Stimulated activated memory B cell treated with anti-CD40 and anti-IgM and Interleukin-4, amounts not matched to agents 10 μg/mL and 1 μg/mL and 100 μg/mL, for 72 hours (primary cell): ENCODE measurements at regions not wholly inside any gene's neighbourhood (a gene's known extent, or its start where the extent isn't known, plus 50 kb on each side); places are given as distances from the start of the nearest gene placed in this dataset.

ENCODE experiments used
- ATAC-seq: fragments of 150-1000 bp; cut with Tn5 transposase; 2 replicates; pipeline ENCODE4 v1.10.0; 2021
- H3K27ac Mint-ChIP-seq: one replicate; pipeline ENCODE4 v1.8.0; 2022; ENCODE audit warnings: mild to moderate bottlenecking, mixed read lengths
- H3K27me3 Mint-ChIP-seq: one replicate; pipeline ENCODE4 v1.8.0; 2022; ENCODE audit warnings: mixed read lengths
- H3K36me3 Mint-ChIP-seq: one replicate; pipeline ENCODE4 v1.8.0; 2022; ENCODE audit warnings: mixed read lengths
- H3K4me1 Mint-ChIP-seq: one replicate; pipeline ENCODE4 v1.8.0; 2022; ENCODE audit warnings: mixed read lengths
- H3K4me3 Mint-ChIP-seq: one replicate; pipeline ENCODE4 v1.8.0; 2022; ENCODE audit warnings: mild to moderate bottlenecking, moderate library complexity, mixed read lengths
- H3K9me3 Mint-ChIP-seq: one replicate; pipeline ENCODE4 v1.8.0; 2022; ENCODE audit warnings: mixed read lengths

DNA sequence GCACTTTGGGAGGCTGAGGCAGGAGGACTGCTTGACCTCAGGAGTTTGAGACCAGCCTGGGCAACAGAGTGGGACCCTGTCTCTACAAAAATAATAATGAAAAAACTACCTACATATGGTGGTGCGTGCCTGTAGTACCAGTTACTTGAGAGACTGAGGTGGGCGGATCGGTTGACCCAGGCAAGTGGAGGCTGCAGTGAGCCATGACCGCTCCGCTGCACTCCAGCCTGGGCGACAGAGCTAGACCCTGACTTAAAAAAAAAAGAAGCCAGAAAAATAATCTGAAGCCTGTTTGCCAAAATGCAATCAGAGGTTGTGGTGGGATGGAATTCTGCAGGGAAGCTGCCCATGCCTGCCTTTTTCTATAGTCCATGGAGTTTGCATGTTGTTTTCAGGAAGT, 50.4 kb upstream of the GGTA1 start:
- Mint-ChIP-seq H3K4me1 (no peaks in the 10 kb centered on the region), H3K9me3 (no peaks in the 10 kb centered on the region), H3K27me3 (peaks cover 50% of the 10 kb centered on the region), H3K36me3 (no peaks in the 10 kb centered on the region), H3K4me3 (no peak overlapping the region), H3K27ac (no peak overlapping the region)
- ATAC-seq = no peak

- H3K27ac Mint-ChIP-seq = no peak overlapping the region
- H3K4me3 Mint-ChIP-seq = no peak overlapping the region
- ATAC-seq = peak; percentile 74
- no peaks in the 10 kb centered on the region for H3K4me1 Mint-ChIP-seq
- H3K36me3 Mint-ChIP-seq = no peaks in the 10 kb centered on the region
- H3K27me3 Mint-ChIP-seq = peaks cover 42% of the 10 kb centered on the region
- H3K9me3 Mint-ChIP-seq = no peaks in the 10 kb centered on the region
Measured at GRCh38 chr9:121550569-121551512, 51.2 kb upstream of the GGTA1 start.

GRCh38 chr9:121551985-121552753, 52.5 kb upstream of the GGTA1 start:
- ATAC-seq = peak; percentile 58
- H3K27ac Mint-ChIP-seq = no peak overlapping the region
- H3K9me3 Mint-ChIP-seq = no peaks in the 10 kb centered on the region
- no peaks in the 10 kb centered on the region for H3K4me1 Mint-ChIP-seq
- no peaks in the 10 kb centered on the region for H3K36me3 Mint-ChIP-seq
- H3K27me3 Mint-ChIP-seq = peaks cover 38% of the 10 kb centered on the region
- no peak overlapping the region for H3K4me3 Mint-ChIP-seq

GRCh38 chr9:121556082-121556481, 56.4 kb upstream of the GGTA1 start:
- H3K4me3 Mint-ChIP-seq = no peak overlapping the region

DNA sequence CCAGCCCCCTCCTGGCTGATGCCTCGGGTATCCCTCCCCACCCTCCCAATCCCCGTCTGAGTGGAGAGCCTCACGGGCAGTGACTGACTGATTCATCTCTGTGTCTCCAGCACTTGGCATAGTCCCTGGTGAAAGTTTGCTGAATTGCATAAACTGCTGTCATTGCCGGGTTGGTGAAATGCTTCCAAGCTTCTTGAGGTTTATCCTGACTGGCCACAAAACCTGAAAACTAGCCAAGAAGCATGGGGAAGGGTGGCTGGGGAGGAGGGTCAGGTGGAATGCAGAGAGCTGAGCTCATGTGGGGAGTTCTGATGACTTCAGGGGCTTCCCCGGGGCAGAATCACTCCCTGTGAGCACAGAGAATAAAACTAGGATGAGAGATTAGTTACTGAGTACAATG, 56.9 kb upstream of the GGTA1 start:
- ATAC-seq = no peak
- peaks cover 23% of the 10 kb centered on the region for H3K27me3 Mint-ChIP-seq
- H3K27ac Mint-ChIP-seq = no peak overlapping the region
- no peak overlapping the region for H3K4me3 Mint-ChIP-seq
- H3K9me3 Mint-ChIP-seq = no peaks in the 10 kb centered on the region
- no peaks in the 10 kb centered on the region for H3K36me3 Mint-ChIP-seq
- H3K4me1 Mint-ChIP-seq = peaks cover 26% of the 10 kb centered on the region

More at GRCh38 chr9:121556082-121556481, 56.4 kb upstream of the GGTA1 start:
- no peaks in the 10 kb centered on the region for H3K36me3 Mint-ChIP-seq
- H3K27me3 Mint-ChIP-seq = peaks cover 28% of the 10 kb centered on the region
- ATAC-seq = no peak
- peaks cover 26% of the 10 kb centered on the region for H3K4me1 Mint-ChIP-seq
- H3K27ac Mint-ChIP-seq = no peak overlapping the region
- H3K9me3 Mint-ChIP-seq = no peaks in the 10 kb centered on the region

DNA sequence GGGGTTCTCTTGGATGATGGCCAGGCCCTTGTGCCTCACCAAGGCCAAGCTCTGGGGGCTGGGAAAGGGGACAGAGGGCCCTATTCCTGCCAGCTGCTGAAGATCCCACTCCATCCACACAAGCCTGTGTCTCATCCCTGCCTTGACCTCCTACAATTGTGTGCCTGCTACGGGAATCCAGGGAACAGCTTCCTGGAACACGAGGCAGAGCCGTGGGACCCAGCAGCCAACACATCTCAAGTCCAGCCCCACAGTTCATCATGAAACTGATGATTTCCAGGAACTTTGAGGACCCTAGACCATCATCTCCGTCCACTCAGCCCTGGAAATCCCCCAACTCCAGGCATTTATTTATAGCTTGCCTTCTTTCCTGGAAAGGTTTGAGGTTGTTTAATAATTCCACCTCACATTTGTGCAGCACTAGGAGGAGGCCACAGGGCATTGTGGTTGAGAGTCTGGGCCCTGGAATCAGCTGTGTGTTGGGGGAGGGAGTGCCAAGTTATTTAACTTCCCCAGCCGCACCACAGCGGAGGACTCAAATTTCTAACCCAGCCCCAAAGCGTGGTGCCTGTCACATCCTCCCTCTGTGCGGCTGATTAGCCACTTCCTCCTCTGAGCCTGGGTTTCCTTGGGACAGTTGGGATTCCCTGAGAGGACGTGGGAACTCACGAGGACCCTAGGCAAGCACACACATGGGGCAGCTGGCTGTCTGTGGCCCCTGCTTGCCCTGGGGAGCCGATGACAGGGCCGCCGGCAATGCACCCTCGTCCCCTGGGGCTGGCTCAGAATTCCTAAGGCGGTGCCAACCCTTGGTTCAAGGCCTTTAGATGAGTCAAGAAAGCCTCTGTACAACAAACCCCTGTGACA, 58.2 kb upstream of the GGTA1 start:
- peaks cover 26% of the 10 kb centered on the region for H3K4me1 Mint-ChIP-seq
- no peak overlapping the region for H3K4me3 Mint-ChIP-seq
- H3K27me3 Mint-ChIP-seq = peaks cover 23% of the 10 kb centered on the region
- no peak for ATAC-seq
- no peaks in the 10 kb centered on the region for H3K9me3 Mint-ChIP-seq
- H3K27ac Mint-ChIP-seq = no peak overlapping the region
- H3K36me3 Mint-ChIP-seq = no peaks in the 10 kb centered on the region

- ATAC-seq = no peak
- no peaks in the 10 kb centered on the region for H3K9me3 Mint-ChIP-seq
- no peak overlapping the region for H3K27ac Mint-ChIP-seq
- no peak overlapping the region for H3K4me3 Mint-ChIP-seq
- peaks cover 30% of the 10 kb centered on the region for H3K27me3 Mint-ChIP-seq
- peaks cover 26% of the 10 kb centered on the region for H3K4me1 Mint-ChIP-seq
- H3K36me3 Mint-ChIP-seq = no peaks in the 10 kb centered on the region
Measured at GRCh38 chr9:121558473-121558872, 58.8 kb upstream of the GGTA1 start.

DNA sequence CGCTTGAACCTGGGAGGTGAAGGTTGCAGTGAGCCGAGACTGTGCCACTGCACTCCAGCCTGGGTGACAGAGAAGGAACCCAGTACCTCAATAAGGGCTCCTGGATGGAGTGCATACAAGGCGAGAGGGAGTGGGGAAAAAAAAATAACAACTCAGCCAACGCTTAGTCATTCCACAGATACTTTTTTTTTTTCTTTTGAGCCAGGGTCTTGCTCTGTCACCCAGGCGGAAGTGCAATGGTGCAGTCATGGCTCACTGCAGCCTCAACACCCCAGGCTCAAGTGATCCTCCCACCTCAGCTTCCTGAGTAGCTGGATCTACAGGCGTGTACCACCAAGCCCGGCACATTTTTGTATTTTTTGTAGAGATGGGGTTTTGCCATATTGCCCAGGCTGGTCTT, 59.5 kb upstream of the GGTA1 start:
- Mint-ChIP-seq H3K4me1 (peaks cover 26% of the 10 kb centered on the region), H3K36me3 (no peaks in the 10 kb centered on the region), H3K9me3 (no peaks in the 10 kb centered on the region), H3K27me3 (peaks cover 30% of the 10 kb centered on the region), H3K27ac (no peak overlapping the region), H3K4me3 (no peak overlapping the region)
- ATAC-seq = no peak

GRCh38 chr9:121560921-121561320, 61.3 kb upstream of the GGTA1 start:
- Mint-ChIP-seq H3K27me3 (peaks cover 44% of the 10 kb centered on the region), H3K4me1 (peaks cover 26% of the 10 kb centered on the region), H3K9me3 (no peaks in the 10 kb centered on the region), H3K4me3 (no peak overlapping the region), H3K27ac (no peak overlapping the region), H3K36me3 (no peaks in the 10 kb centered on the region)
- no peak for ATAC-seq

- no peaks in the 10 kb centered on the region for H3K36me3 Mint-ChIP-seq
- peaks cover 47% of the 10 kb centered on the region for H3K27me3 Mint-ChIP-seq
- peaks cover 26% of the 10 kb centered on the region for H3K4me1 Mint-ChIP-seq
- ATAC-seq = no peak
- H3K9me3 Mint-ChIP-seq = no peaks in the 10 kb centered on the region
- no peak overlapping the region for H3K27ac Mint-ChIP-seq
- no peak overlapping the region for H3K4me3 Mint-ChIP-seq
Measured at GRCh38 chr9:121561385-121562222, 62.0 kb upstream of the GGTA1 start.

DNA sequence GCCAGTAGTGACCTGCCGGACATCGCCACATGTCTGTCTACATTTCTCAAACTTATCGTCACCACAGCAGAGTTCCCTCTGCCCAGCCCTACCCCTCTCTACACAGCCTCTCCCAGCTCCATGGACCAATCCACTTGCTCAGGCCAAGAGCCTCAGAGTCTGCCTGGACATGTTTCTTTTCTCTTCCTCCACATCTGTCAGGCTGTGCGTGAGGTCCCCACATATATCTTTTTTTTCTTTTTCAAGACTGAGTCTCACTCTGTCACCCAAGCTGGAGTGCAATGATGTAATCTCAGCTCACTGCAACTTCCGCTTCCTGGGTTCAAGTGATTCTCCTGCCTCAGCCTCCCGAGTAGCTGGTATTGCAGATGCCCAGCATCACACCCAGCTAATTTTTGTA, 62.7 kb upstream of the GGTA1 start:
- Mint-ChIP-seq H3K4me3 (no peak overlapping the region), H3K27me3 (peaks cover 47% of the 10 kb centered on the region), H3K4me1 (peaks cover 26% of the 10 kb centered on the region), H3K36me3 (no peaks in the 10 kb centered on the region), H3K9me3 (no peaks in the 10 kb centered on the region), H3K27ac (no peak overlapping the region)
- ATAC-seq = no peak

DNA sequence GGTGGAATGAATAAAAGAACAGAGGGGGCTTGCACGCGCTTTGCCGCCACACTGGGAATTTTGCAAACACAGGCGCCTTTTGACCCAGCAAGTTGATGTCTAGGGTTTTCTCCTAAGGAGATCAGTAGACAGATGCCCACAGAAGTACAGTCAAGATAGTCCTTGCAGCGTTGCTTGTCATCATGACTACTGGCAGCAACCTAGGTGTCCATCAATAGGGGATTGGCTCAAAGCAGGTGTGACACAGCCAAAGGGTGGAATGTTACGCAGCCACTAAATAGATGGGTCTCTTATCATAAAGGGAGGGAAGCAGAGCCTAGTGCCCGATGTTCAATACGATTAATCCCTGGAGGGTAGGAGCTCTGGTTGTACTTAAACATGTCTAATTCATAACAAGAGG, 63.8 kb upstream of the GGTA1 start:
- ATAC-seq = no peak
- Mint-ChIP-seq H3K4me3 (no peak overlapping the region), H3K9me3 (no peaks in the 10 kb centered on the region), H3K27ac (no peak overlapping the region), H3K36me3 (no peaks in the 10 kb centered on the region), H3K4me1 (peaks cover 16% of the 10 kb centered on the region), H3K27me3 (peaks cover 56% of the 10 kb centered on the region)

DNA sequence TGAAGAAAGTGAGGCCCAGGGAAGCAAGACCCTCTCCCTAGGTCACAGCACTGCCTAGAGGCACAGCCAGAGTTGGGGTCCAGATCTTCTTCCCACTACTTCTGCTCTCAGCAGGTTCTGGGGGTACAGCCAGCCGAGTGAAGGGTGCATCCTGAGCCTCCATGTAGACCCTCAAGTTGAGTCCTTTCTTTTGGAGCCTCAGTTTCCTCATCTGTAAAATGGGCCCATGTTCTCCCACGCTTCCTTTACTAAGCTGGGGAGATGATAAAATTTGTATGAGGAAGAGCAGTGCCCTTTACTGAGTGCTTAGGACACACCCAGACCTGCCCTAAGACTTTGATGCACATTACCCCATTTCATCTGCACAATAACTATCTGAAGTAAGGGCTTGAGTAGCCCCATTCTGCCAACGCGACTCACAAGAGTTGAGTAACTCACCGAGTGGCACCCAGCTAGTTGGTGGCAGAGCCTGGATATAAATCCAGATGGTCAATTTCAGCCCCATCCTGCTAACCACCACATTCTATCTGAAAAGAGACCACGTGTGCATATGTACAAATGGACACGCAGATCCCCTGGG, 64.3 kb upstream of the GGTA1 start:
- Mint-ChIP-seq H3K4me3 (no peak overlapping the region), H3K27ac (no peak overlapping the region), H3K9me3 (no peaks in the 10 kb centered on the region), H3K4me1 (peaks cover 10% of the 10 kb centered on the region), H3K27me3 (peaks cover 62% of the 10 kb centered on the region), H3K36me3 (no peaks in the 10 kb centered on the region)
- ATAC-seq = no peak
